Trophoblast cell (in vitro differentiated cells and primary cell): ENCODE measurements at regions not wholly inside any gene's neighbourhood (a gene's known extent, or its start where the extent isn't known, plus 50 kb on each side); places are given as distances from the start of the nearest gene placed in this dataset.

Experiments
- DNase-seq, 2 donors: peaks; one replicate each; pipeline ENCODE4 v3.0.0-alpha.2; 2016
- H2AFZ ChIP-seq: 2 replicates; pipeline ENCODE4 v1.6.1; 2013; ENCODE audit warnings: low read length, moderate library complexity, mild to moderate bottlenecking; ENCODE audit not compliant: insufficient read depth, poor library complexity
- H2AK5ac ChIP-seq: 2 replicates; pipeline ENCODE4 v1.6.1; 2013; ENCODE audit warnings: mild to moderate bottlenecking, low read length
- H2BK120ac ChIP-seq: 2 replicates; pipeline ENCODE4 v1.6.1; 2013; ENCODE audit warnings: low read length, mild to moderate bottlenecking, moderate library complexity; ENCODE audit not compliant: insufficient read depth, poor library complexity
- H2BK12ac ChIP-seq: 2 replicates; pipeline ENCODE4 v1.6.1; 2013; ENCODE audit warnings: mild to moderate bottlenecking, low read length, moderate library complexity
- H2BK5ac ChIP-seq: 2 replicates; pipeline ENCODE4 v1.6.1; 2013; ENCODE audit warnings: low read length, low read depth, moderate library complexity, mild to moderate bottlenecking; ENCODE audit not compliant: poor library complexity
- H3K14ac ChIP-seq: 2 replicates; pipeline ENCODE4 v1.6.1; 2013; ENCODE audit warnings: mild to moderate bottlenecking, low read length
- H3K18ac ChIP-seq: 2 replicates; pipeline ENCODE4 v1.6.1; 2013; ENCODE audit warnings: mild to moderate bottlenecking, low read length
- H3K23ac ChIP-seq: 2 replicates; pipeline ENCODE4 v1.6.1; 2013; ENCODE audit warnings: low read length
- H3K27ac ChIP-seq: 2 replicates; pipeline ENCODE4 v1.5.1; 2013; ENCODE audit warnings: low read depth, mild to moderate bottlenecking, inconsistent platforms, low read length, moderate library complexity
- H3K27me3 ChIP-seq: 2 replicates; pipeline ENCODE4 v1.6.1; 2013; ENCODE audit warnings: inconsistent platforms, mild to moderate bottlenecking, low read length, moderate library complexity; ENCODE audit not compliant: insufficient read depth
- H3K36me3 ChIP-seq, 2 experiments: 1 replicate in 1 of 2; 2 replicates in 1 of 2; pipeline ENCODE4 v1.6.1; 2013; ENCODE audit warnings: low read length in 2 of 2, mild to moderate bottlenecking in 2 of 2, moderate library complexity in 1 of 2; ENCODE audit not compliant: insufficient read depth in 2 of 2, control insufficient read depth in 1 of 2
- H3K4ac ChIP-seq: 2 replicates; pipeline ENCODE4 v1.6.1; 2013; ENCODE audit warnings: low read depth, mild to moderate bottlenecking, low read length, moderate library complexity
- H3K4me1 ChIP-seq, 2 experiments: 1 replicate in 1 of 2; 2 replicates in 1 of 2; pipeline ENCODE4 v1.6.1; 2013; ENCODE audit warnings: low read length in 2 of 2, mild to moderate bottlenecking in 2 of 2, moderate library complexity in 1 of 2; ENCODE audit not compliant: insufficient read depth in 2 of 2, control insufficient read depth in 1 of 2
- H3K4me2 ChIP-seq: 2 replicates; pipeline ENCODE4 v1.6.1; 2013; ENCODE audit warnings: inconsistent platforms, mild to moderate bottlenecking, low read length, moderate library complexity
- H3K4me3 ChIP-seq: 2 replicates; pipeline ENCODE4 v1.5.1; 2013; ENCODE audit warnings: mild to moderate bottlenecking, low read depth, low read length, inconsistent platforms
- H3K79me1 ChIP-seq: one replicate; pipeline ENCODE4 v1.6.1; 2013; ENCODE audit warnings: low read length
- H3K79me2 ChIP-seq: 2 replicates; pipeline ENCODE4 v1.6.1; 2013; ENCODE audit warnings: low read length, mild to moderate bottlenecking; ENCODE audit not compliant: control insufficient read depth, insufficient read depth, poor library complexity
- H3K9ac ChIP-seq: 2 replicates; pipeline ENCODE4 v1.6.1; 2013; ENCODE audit warnings: mild to moderate bottlenecking, low read length
- H3K9me3 ChIP-seq: 2 replicates; pipeline ENCODE4 v1.6.1; 2013; ENCODE audit warnings: low read depth, mild to moderate bottlenecking, control low read depth, inconsistent platforms, low read length; ENCODE audit not compliant: insufficient read depth
- H4K12ac ChIP-seq: 2 replicates; pipeline ENCODE4 v1.6.1; 2013; ENCODE audit warnings: low read depth, mild to moderate bottlenecking, low read length, moderate library complexity
- H4K8ac ChIP-seq: 2 replicates; pipeline ENCODE4 v1.6.1; 2013; ENCODE audit warnings: low read depth, mild to moderate bottlenecking, low read length, moderate library complexity
- H4K91ac ChIP-seq: one replicate; pipeline ENCODE4 v1.6.1; 2013; ENCODE audit warnings: low read depth, mild to moderate bottlenecking, low read length, moderate library complexity
- WGBS: extraction: QIAGEN DNeasy Blood & Tissue Kit; methylation state at CpG from one replicate; pipeline ENCODE4 v1.1.7; 2013; ENCODE audit warnings: missing lambda C conversion rate; ENCODE audit not compliant: insufficient read length, insufficient coverage; ENCODE audit errors: extremely low coverage; 5-methylcytosine and 5-hydroxymethylcytosine counted together

- Histone ChIP-seq H3K27ac (no peak overlapping the region), H2BK12ac (no peak overlapping the region), H3K4ac (no peak overlapping the region), H4K91ac (no peak overlapping the region), H3K9ac (no peak overlapping the region), H3K23ac (no peak overlapping the region), H2AFZ (no peak overlapping the region), H3K4me2 (no peak overlapping the region), H3K36me3 (no peaks in the 10 kb centered on the region), H3K79me2 (no peaks in the 10 kb centered on the region), H3K4me1 (no peaks in the 10 kb centered on the region), H3K4me3 (no peak overlapping the region), H3K27me3 (no peaks in the 10 kb centered on the region), H4K12ac (no peak overlapping the region), H3K14ac (no peak overlapping the region), H3K9me3 (no peaks in the 10 kb centered on the region), H4K8ac (no peak overlapping the region), H3K18ac (no peak overlapping the region), H2BK120ac (no peak overlapping the region), H2AK5ac (no peak overlapping the region), H3K79me1 (no peaks in the 10 kb centered on the region), H2BK5ac (no peak overlapping the region)
- no CpG with 5 or more reads among the region's 1 CpG for WGBS
- DNase-seq, result no peak
Observed at GRCh38 chr5:25066239-25066638, 421.5 kb upstream of the CDH10 start.

- Histone ChIP-seq H4K8ac (no peak overlapping the region), H3K23ac (no peak overlapping the region), H4K12ac (no peak overlapping the region), H3K14ac (no peak overlapping the region), H3K27ac (no peak overlapping the region), H4K91ac (no peak overlapping the region), H3K27me3 (no peaks in the 10 kb centered on the region), H3K4me1 (no peaks in the 10 kb centered on the region), H2BK120ac (no peak overlapping the region), H3K18ac (no peak overlapping the region), H2BK12ac (no peak overlapping the region), H2AK5ac (no peak overlapping the region), H3K9me3 (no peaks in the 10 kb centered on the region), H3K9ac (no peak overlapping the region), H3K4ac (no peak overlapping the region), H2BK5ac (no peak overlapping the region), H2AFZ (no peak overlapping the region), H3K4me2 (no peak overlapping the region), H3K79me2 (no peaks in the 10 kb centered on the region), H3K36me3 (no peaks in the 10 kb centered on the region), H3K79me1 (no peaks in the 10 kb centered on the region), H3K4me3 (no peak overlapping the region)
- no peak for DNase-seq
- no CpG with 5 or more reads among the region's 5 CpGs for WGBS
Observed at GRCh38 chr5:25064306-25064705, 419.5 kb upstream of the CDH10 start.

GRCh38 chr5:25060575-25060974 is 415.8 kb upstream of the CDH10 start:
- Histone ChIP-seq H3K4me2 (no peak overlapping the region), H4K91ac (no peak overlapping the region), H3K79me2 (no peaks in the 10 kb centered on the region), H2BK5ac (no peak overlapping the region), H3K36me3 (no peaks in the 10 kb centered on the region), H2AK5ac (no peak overlapping the region), H2BK12ac (no peak overlapping the region), H4K12ac (no peak overlapping the region), H3K27me3 (no peaks in the 10 kb centered on the region), H2BK120ac (no peak overlapping the region), H3K4me1 (peaks cover 0 to 2% of the 10 kb centered on the region in 2 experiments), H3K4ac (no peak overlapping the region), H3K14ac (no peak overlapping the region), H3K79me1 (no peaks in the 10 kb centered on the region), H3K4me3 (no peak overlapping the region), H3K9ac (no peak overlapping the region), H4K8ac (no peak overlapping the region), H3K23ac (no peak overlapping the region), H3K18ac (no peak overlapping the region), H3K27ac (no peak overlapping the region), H3K9me3 (no peaks in the 10 kb centered on the region), H2AFZ (no peak overlapping the region)
- no peak for DNase-seq
- WGBS, result no CpG with 5 or more reads among the region's 2 CpGs

GRCh38 chr5:25056836-25057235 is 412.1 kb upstream of the CDH10 start:
- H3K14ac ChIP-seq, result no peak overlapping the region
- H3K4me3 ChIP-seq, result no peak overlapping the region
- H2BK5ac ChIP-seq, result no peak overlapping the region
- no peaks in the 10 kb centered on the region for H3K9me3 ChIP-seq
- no peak overlapping the region for H2BK12ac ChIP-seq
- H3K79me1 ChIP-seq, result no peaks in the 10 kb centered on the region
- no peak overlapping the region for H3K4ac ChIP-seq
- H3K27ac ChIP-seq, result no peak overlapping the region
- H3K4me1 ChIP-seq, result peaks cover 0 to 2% of the 10 kb centered on the region in 2 experiments
- peak in 1 of 2 donors; percentile 1 for DNase-seq
- H4K12ac ChIP-seq, result no peak overlapping the region
- no peaks in the 10 kb centered on the region for H3K27me3 ChIP-seq
- no peaks in the 10 kb centered on the region for H3K36me3 ChIP-seq
- no peak overlapping the region for H2AK5ac ChIP-seq
- no peak overlapping the region for H4K91ac ChIP-seq
- no peak overlapping the region for H3K4me2 ChIP-seq
- H2AFZ ChIP-seq, result no peak overlapping the region
- H3K9ac ChIP-seq, result no peak overlapping the region
- H4K8ac ChIP-seq, result no peak overlapping the region
- no peak overlapping the region for H3K23ac ChIP-seq
- no peaks in the 10 kb centered on the region for H3K79me2 ChIP-seq
- H2BK120ac ChIP-seq, result no peak overlapping the region
- H3K18ac ChIP-seq, result no peak overlapping the region
